ENCODE measurements at regions not wholly inside any gene's neighbourhood (a gene's known extent, or its start where the extent isn't known, plus 50 kb on each side); places are given as distances from the start of the nearest gene placed in this dataset.
A peak's percentile ranks its signal among the peaks of the same experiment; 100 is the strongest.
"Not testable (repeated sequence)": the region's sequence is repeated elsewhere in the genome, so short reads cannot be mapped to it uniquely, and the experiment has no call there.

DNA sequence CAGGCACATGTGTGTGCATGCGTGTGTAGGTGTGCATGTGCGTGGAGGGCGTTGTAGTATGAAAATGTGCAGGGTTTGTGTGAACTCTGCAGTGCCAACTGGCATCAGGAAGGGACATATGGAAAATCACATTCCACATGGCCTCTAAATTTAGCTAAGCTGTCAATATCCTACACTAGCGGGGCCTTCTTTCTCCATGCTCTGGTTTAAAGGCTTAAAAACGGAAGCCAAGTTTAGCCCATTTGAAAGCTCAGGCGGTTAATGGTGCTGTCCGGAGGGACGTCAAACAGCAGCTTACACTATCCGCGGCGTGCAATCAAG, 144.1 kb upstream of the NOCT start:
- Mint-ChIP-seq H3K27me3 (peaks cover 61% of the 10 kb centered on the region), H3K27ac (no peak overlapping the region), H3K4me3 (no peak overlapping the region), H3K4me1 (peaks cover 2% of the 10 kb centered on the region), H3K36me3 (ENCODE audit: low read depth) (no peaks in the 10 kb centered on the region)
- ATAC-seq (no peak), DNase-seq (no peak)
- no peaks in the 10 kb centered on the region for H3K9me3 ChIP-seq (ENCODE audit: control insufficient read depth, low read length, poor library complexity, severe bottlenecking)

DNA sequence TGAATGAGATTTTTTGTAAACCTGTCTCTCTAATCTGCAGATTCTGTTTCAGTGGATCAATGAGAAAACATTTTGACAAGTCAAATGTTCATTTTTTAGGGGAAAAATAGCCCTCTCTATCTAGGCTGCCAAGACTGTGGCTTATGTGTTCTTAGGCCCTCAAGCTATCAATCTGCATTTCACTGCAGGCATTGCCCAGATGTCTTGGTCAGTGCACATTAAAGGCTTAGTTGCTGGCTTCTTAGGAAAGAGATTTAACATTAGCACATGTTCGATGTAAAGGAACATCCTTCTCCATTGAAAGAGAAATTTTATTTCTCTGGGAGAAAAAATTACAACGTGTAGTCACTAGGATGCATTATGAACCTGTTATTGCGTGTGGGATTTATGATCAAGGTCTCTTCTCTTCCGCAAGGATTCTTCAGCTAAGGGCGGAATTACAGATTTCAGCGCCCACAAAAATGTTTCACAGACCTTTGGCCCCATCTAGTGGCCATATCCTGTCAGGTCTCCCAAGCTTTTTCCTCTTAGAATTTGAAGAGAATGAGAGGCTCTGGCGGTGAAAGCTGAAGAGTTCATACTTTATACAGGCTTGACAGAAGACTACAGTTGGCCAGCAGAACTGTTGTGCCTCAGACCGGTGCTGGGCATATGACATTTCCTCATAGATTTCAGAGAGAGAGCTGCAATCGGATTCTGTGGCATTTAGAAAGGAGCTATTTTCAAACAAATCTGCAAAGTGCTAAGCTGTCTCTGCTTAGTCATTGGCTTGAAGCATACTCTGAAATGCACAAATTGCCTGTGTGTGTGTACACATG, 144.6 kb upstream of the NOCT start:
- peak; percentile 70 for ATAC-seq
- Mint-ChIP-seq H3K27me3 (peaks cover 55% of the 10 kb centered on the region), H3K36me3 (ENCODE audit: low read depth) (no peaks in the 10 kb centered on the region), H3K4me1 (peaks cover 2% of the 10 kb centered on the region), H3K27ac (no peak overlapping the region), H3K4me3 (no peak overlapping the region)
- H3K9me3 ChIP-seq (ENCODE audit: control insufficient read depth, low read length, poor library complexity, severe bottlenecking) = no peaks in the 10 kb centered on the region
- peak in 2 of 3 donors; percentile 14 to 18 for DNase-seq

DNA sequence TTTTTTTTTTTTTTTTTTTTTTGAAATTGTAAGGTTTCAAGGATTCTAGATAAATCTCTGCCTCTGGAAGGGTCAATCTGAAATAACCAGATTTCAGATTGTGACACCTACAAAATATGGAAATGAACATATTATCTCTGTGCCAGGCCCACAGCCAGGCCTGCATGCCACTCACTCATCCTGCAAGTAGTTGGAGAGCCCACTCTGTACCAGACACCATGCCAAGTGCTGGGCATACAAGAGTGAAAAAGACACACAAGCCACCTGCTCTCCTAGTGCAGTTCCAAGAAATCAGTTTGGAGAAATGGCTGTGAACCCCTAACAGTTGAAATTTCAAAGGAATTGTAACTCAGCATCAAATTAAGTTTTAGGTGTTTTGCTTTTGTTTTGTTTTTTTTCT, 145.9 kb upstream of the NOCT start:
- no peak overlapping the region for H3K4me3 Mint-ChIP-seq
- no peaks in the 10 kb centered on the region for H3K9me3 ChIP-seq (ENCODE audit: control insufficient read depth, low read length, poor library complexity, severe bottlenecking)
- no peak overlapping the region for H3K27ac Mint-ChIP-seq
- H3K4me1 Mint-ChIP-seq = peaks cover 8% of the 10 kb centered on the region
- peaks cover 50% of the 10 kb centered on the region for H3K27me3 Mint-ChIP-seq
- DNase-seq = no peak
- no peak for ATAC-seq
- H3K36me3 Mint-ChIP-seq (ENCODE audit: low read depth) = no peaks in the 10 kb centered on the region

DNA sequence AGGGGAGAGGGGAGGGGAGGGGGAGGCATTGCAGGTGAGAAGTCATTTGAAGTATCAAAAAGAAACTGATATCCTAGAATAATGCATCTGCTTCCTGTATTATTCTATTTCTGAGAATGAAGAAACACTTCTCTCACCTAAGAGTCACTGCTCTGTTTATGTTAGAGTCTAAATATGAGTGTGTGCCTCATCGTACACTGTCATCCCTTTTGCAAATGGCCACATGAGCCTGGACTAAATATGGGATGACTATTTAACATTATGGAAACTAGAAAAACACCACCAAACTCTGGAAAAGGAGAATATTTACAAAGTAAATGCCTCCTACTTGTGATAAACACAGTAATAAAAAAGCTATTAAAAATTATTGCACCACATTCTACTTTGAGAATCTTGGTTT, 146.4 kb upstream of the NOCT start:
- Mint-ChIP-seq H3K27me3 (peaks cover 48% of the 10 kb centered on the region), H3K36me3 (ENCODE audit: low read depth) (no peaks in the 10 kb centered on the region), H3K4me1 (peaks cover 8% of the 10 kb centered on the region), H3K27ac (no peak overlapping the region), H3K4me3 (no peak overlapping the region)
- ATAC-seq (no peak), DNase-seq (no peak)
- no peaks in the 10 kb centered on the region for H3K9me3 ChIP-seq (ENCODE audit: control insufficient read depth, low read length, poor library complexity, severe bottlenecking)

DNA sequence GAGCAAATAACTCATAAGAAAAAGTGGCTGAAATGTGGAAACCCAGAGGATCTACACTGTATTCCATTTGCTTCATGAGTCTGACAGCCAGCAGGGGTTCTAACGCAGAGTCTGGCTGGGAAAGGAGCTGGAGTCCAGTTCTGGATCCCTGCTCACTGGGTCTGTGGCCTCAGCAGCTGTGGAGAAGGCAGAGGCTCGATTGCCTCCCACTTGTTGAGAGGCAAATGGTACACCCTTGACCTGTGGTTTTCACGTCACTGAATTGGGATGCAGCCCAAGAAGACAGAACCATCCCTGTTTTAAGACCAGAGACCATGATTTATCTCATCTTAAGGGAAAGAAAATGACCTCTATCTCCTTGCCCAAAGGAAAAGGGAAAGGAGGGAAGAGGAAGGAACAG, 147.0 kb upstream of the NOCT start:
- DNase-seq (no peak), ATAC-seq (no peak)
- no peaks in the 10 kb centered on the region for H3K9me3 ChIP-seq (ENCODE audit: control insufficient read depth, low read length, poor library complexity, severe bottlenecking)
- Mint-ChIP-seq H3K4me1 (peaks cover 8% of the 10 kb centered on the region), H3K27ac (no peak overlapping the region), H3K27me3 (peaks cover 42% of the 10 kb centered on the region), H3K36me3 (ENCODE audit: low read depth) (no peaks in the 10 kb centered on the region), H3K4me3 (no peak overlapping the region)

DNA sequence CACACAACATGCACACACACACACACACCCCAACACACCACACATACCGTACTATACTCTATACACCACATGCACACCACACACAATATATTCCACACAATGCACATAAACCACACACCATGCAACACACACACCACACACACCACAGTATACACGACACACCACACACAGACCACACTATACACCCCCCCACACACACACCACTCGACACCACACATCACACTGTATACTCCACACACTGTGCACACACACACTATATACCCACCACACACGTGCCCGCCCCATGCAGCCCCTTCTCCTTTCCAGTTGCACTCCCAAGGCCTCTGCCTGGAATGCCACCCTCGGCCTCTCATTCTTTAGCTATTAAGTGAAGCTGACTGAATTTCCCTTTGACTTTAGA, 148.2 kb upstream of the NOCT start:
- H3K9me3 ChIP-seq (ENCODE audit: control insufficient read depth, low read length, poor library complexity, severe bottlenecking) = no peaks in the 10 kb centered on the region
- no peak for ATAC-seq
- DNase-seq = no peak
- peaks cover 8% of the 10 kb centered on the region for H3K4me1 Mint-ChIP-seq
- no peaks in the 10 kb centered on the region for H3K36me3 Mint-ChIP-seq (ENCODE audit: low read depth)
- H3K27ac Mint-ChIP-seq = no peak overlapping the region
- H3K4me3 Mint-ChIP-seq = no peak overlapping the region
- peaks cover 34% of the 10 kb centered on the region for H3K27me3 Mint-ChIP-seq

DNA sequence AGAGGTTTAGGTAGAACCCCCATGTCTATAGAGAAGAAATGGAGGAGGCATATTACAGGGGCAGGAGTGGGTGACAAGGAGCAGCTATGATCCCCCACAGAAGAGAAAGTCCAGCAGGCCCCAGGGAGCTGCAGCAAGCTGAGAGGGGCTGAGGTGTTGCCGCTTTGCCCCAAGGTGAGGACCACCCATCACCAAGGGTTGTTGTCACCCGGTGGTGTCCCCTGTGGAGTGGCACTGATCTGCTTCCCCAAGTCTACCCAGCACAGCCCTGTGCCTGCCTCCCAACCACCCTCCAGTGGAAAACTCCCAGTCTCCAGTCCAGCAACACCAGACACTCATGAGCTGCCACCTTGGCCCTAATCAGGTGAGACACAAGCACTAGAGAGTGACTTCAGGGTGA, 149.3 kb upstream of the NOCT start:
- Mint-ChIP-seq H3K4me1 (peaks cover 13% of the 10 kb centered on the region), H3K27me3 (peaks cover 40% of the 10 kb centered on the region), H3K36me3 (ENCODE audit: low read depth) (no peaks in the 10 kb centered on the region), H3K27ac (no peak overlapping the region), H3K4me3 (no peak overlapping the region)
- no peaks in the 10 kb centered on the region for H3K9me3 ChIP-seq (ENCODE audit: control insufficient read depth, low read length, poor library complexity, severe bottlenecking)
- no peak for DNase-seq
- no peak for ATAC-seq

DNA sequence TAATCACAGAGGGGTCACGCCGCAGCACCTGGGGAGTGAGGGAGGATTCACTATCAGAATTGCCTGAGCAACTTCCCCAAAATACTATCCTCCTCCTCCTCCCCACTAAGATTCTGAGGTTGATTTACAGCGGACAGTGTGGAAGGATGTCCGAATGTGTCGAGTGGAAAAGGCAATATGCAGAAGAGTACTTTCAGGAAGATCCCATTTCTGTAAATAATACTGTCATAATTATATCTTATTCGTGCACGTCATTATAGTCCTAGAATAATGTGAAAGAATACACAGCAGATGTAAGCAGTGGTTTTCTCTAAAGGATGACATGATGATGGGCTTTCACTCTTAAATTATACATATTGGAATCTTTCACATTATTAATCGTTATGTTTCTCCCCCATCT, 149.8 kb upstream of the NOCT start:
- no peaks in the 10 kb centered on the region for H3K36me3 Mint-ChIP-seq (ENCODE audit: low read depth)
- H3K4me3 Mint-ChIP-seq = no peak overlapping the region
- H3K27ac Mint-ChIP-seq = no peak overlapping the region
- peaks cover 36% of the 10 kb centered on the region for H3K27me3 Mint-ChIP-seq
- DNase-seq (no peak), ATAC-seq (no peak)
- peaks cover 11% of the 10 kb centered on the region for H3K4me1 Mint-ChIP-seq
- no peaks in the 10 kb centered on the region for H3K9me3 ChIP-seq (ENCODE audit: control insufficient read depth, low read length, poor library complexity, severe bottlenecking)

DNA sequence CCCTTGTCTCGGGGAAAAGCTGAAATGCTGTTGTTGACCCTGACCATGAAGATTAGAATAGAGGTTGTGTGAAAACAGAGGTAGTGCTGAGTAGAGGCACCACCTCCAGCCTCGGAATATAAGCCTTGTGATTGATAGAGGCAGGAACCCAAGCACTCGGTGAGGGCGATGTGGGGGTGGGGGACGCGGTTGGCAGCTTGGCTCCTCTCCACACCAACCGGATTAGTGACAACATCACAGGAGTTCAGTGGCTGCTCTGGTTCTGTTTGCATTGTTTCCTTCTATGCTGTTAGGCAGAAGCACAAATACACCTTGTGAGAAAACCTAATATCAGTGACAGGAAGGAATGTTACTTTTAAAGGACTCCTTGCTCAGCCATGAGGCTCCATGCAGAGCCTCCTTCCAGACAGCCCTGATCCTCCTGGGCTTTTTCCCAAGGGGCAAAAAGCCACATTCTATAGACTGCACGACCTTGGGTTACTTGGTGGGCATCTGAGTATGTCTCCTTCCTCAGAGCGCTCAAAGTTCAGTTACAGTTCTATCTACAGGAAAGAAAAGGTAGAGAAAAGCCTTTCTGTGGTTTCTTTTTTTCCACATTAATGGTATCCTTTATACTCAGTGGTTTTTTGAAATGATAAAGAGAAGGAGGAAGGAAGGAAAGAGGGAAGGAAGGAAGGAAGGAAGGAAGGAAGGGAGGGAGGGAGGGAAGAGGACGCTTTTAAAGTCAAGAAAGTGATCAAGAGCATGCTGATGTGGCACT, 150.4 kb upstream of the NOCT start:
- Mint-ChIP-seq H3K27me3 (peaks cover 34% of the 10 kb centered on the region), H3K36me3 (ENCODE audit: low read depth) (no peaks in the 10 kb centered on the region), H3K27ac (no peak overlapping the region), H3K4me1 (peaks cover 11% of the 10 kb centered on the region), H3K4me3 (no peak overlapping the region)
- DNase-seq (no peak), ATAC-seq (no peak)
- H3K9me3 ChIP-seq (ENCODE audit: control insufficient read depth, low read length, poor library complexity, severe bottlenecking) = no peaks in the 10 kb centered on the region

DNA sequence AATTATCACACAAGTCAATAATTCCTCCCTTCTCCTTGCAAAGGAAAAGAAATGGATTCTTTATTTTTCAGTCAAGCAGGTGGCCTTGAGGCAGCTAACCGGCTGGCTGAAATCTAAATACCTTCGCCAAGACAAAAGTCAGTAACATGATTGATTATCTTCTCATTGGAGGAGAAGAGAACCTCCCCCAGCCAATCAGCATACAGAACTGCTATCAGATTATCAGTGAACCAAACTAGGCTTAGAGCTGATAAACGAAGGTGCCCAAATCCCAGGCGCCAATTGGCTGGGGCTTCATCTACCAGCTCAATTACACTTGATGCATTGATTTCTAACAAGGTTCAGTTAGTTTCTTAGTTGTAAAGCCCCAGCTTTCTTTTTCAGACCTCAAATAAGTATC, 152.4 kb upstream of the NOCT start:
- no peak overlapping the region for H3K4me3 Mint-ChIP-seq
- ATAC-seq (no peak), DNase-seq (no peak)
- H3K27ac Mint-ChIP-seq = no peak overlapping the region
- H3K27me3 Mint-ChIP-seq = peaks cover 32% of the 10 kb centered on the region
- no peaks in the 10 kb centered on the region for H3K9me3 ChIP-seq (ENCODE audit: control insufficient read depth, low read length, poor library complexity, severe bottlenecking)
- peaks cover 12% of the 10 kb centered on the region for H3K4me1 Mint-ChIP-seq
- no peaks in the 10 kb centered on the region for H3K36me3 Mint-ChIP-seq (ENCODE audit: low read depth)

DNA sequence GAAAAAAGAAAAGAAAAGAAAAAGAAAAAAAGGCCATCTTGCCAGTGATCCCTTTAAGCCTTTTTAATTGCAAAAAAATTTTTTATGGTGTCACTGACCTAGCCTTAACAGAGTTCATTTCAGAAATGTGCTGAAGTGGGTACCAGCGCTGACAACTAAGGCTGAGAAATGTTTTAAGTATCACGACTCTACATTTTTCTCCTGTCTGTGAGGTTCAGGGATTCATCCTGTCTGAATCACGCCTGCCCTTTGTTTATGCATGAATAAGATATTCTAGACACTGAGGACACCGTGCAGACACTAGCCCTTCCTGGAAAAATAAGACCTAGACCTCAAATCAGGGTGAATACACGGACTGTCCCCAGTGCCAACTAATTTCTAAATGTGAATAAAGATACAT, 154.4 kb upstream of the NOCT start:
- Mint-ChIP-seq H3K27ac (no peak overlapping the region), H3K27me3 (peaks cover 38% of the 10 kb centered on the region), H3K4me3 (no peak overlapping the region), H3K4me1 (peaks cover 12% of the 10 kb centered on the region), H3K36me3 (ENCODE audit: low read depth) (no peaks in the 10 kb centered on the region)
- ATAC-seq = no peak
- no peaks in the 10 kb centered on the region for H3K9me3 ChIP-seq (ENCODE audit: control insufficient read depth, low read length, poor library complexity, severe bottlenecking)
- no peak for DNase-seq

DNA sequence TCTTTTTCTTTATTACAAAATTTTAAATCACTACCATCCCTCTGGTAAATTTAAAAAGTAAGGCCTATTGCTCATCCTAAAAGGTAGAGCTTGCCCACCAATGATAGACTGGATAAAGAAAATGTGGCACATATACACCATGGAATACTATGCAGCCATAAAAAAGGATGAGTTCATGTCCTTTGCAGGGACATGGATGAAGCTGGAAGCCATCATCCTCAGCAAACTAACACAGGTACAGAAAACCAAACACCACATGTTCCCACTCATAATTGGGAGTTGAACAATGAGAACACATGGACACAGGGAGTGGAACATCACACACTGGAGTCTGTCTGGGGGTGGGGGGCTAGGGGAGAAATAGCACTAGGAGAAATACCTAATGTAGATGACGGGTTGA, 155.2 kb upstream of the NOCT start:
- DNase-seq; H3K27ac Mint-ChIP-seq; H3K9me3 ChIP-seq (ENCODE audit: control insufficient read depth, low read length, poor library complexity, severe bottlenecking); H3K4me3 Mint-ChIP-seq; ATAC-seq; H3K36me3 Mint-ChIP-seq (ENCODE audit: low read depth): not testable (repeated sequence)
- Mint-ChIP-seq H3K4me1 (peaks cover 11% of the 10 kb centered on the region), H3K27me3 (peaks cover 42% of the 10 kb centered on the region)

DNA sequence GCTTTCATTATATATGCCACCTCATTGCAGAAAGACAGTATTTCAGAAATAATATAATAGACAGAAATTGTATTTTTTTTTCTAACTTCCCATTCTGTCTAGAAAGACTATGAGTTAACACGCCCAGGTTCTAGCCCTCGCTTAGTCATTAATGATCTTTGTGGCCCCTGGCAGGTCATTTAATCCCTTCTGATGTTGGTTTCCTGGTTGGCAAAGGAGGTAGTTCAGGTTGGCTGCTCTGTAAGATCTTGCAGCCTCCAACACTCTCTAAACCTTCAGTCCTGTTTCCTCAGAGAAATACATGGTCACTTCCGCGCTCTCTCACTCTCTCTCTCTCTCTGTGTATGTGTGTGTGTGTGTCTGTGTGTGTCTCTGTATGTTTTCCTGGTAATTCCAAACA, 156.3 kb upstream of the NOCT start:
- peaks cover 6% of the 10 kb centered on the region for H3K4me1 Mint-ChIP-seq
- no peak overlapping the region for H3K4me3 Mint-ChIP-seq
- no peak overlapping the region for H3K27ac Mint-ChIP-seq
- H3K9me3 ChIP-seq (ENCODE audit: control insufficient read depth, low read length, poor library complexity, severe bottlenecking) = no peaks in the 10 kb centered on the region
- no peaks in the 10 kb centered on the region for H3K36me3 Mint-ChIP-seq (ENCODE audit: low read depth)
- peaks cover 32% of the 10 kb centered on the region for H3K27me3 Mint-ChIP-seq
- ATAC-seq (no peak), DNase-seq (no peak)

DNA sequence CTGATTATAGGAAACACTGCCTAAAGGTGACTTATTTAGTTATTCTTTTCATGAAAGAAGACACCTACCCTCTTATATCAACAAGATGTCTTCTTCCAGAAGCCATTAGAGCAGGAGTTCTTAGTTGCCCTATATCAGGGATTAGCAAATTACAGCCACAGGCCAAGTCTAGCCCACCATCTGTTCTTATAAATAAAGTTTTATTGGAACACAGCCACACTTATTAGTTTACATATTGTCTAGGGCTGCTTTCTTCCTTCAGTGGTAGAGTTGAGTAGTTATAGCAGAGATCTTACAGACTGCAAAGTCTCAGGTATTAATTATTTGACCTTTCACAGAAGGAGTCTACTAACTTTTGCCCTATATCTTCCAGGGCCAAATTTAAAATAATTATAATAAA, 157.2 kb upstream of the NOCT start:
- H3K27me3 Mint-ChIP-seq = peaks cover 32% of the 10 kb centered on the region
- no peak for ATAC-seq
- no peak overlapping the region for H3K4me3 Mint-ChIP-seq
- peaks cover 6% of the 10 kb centered on the region for H3K4me1 Mint-ChIP-seq
- no peaks in the 10 kb centered on the region for H3K9me3 ChIP-seq (ENCODE audit: control insufficient read depth, low read length, poor library complexity, severe bottlenecking)
- H3K36me3 Mint-ChIP-seq (ENCODE audit: low read depth) = no peaks in the 10 kb centered on the region
- H3K27ac Mint-ChIP-seq = no peak overlapping the region
- DNase-seq = no peak
